Caco-2 (cell line): ENCODE measurements at regions not wholly inside any gene's neighbourhood (a gene's known extent, or its start where the extent isn't known, plus 50 kb on each side); places are given as distances from the start of the nearest gene placed in this dataset.

ENCODE experiments used
- BruUV-seq: library from RNA; stranded (reverse); fragments of 400-500 nt; replicated peaks from 2 replicates; lab custom pipeline; 2021; lab: Mats Ljungman, UMichigan
- CTCF ChIA-PET: fragments of 300-600 bp; sonication (Branson Sonifier 250); formaldehyde crosslinking; loops from one replicate; lab custom pipeline; 2022; ENCODE audit warnings: antibody characterized with exemption; lab: Charles Lee
- POLR2A ChIA-PET: fragments of 300-600 bp; sonication (Branson Sonifier 250); formaldehyde crosslinking; loops from one replicate; lab custom pipeline; 2022; ENCODE audit warnings: antibody characterized with exemption; lab: Charles Lee
- DNase-seq, 2 experiments: peaks; one replicate each; pipeline versions ENCODE4 v3.0.0 to v3.0.0-alpha.2; 2020 to 2022
- H3K27me3 ChIP-seq: replicated peaks from 2 replicates; pipeline ENCODE4 v1.6.0; 2011; ENCODE audit warnings: low read length; ENCODE audit not compliant: control insufficient read depth, insufficient read depth
- H3K36me3 ChIP-seq: 2 replicates; pipeline ENCODE4 v1.5.1; 2011; ENCODE audit warnings: low read length; ENCODE audit not compliant: control insufficient read depth, insufficient read depth
- H3K4me1 ChIP-seq: fragments of 250-450 bp; sonication (Bioruptor Pico); 2 replicates; pipeline ENCODE4 v1.5.1; 2020; ENCODE audit warnings: mild to moderate bottlenecking
- H3K4me3 ChIP-seq: 2 replicates; pipeline ENCODE4 v1.5.1; 2011; ENCODE audit warnings: low read depth, mild to moderate bottlenecking, control low read depth, low read length
- H3K9me3 ChIP-seq: fragments of 250-450 bp; sonication (Bioruptor Pico); 2 replicates; pipeline ENCODE4 v1.5.1; 2020; ENCODE audit warnings: mild to moderate bottlenecking, moderate library complexity
- H3K27ac Mint-ChIP-seq: one replicate; pipeline ENCODE4 v1.8.0; 2022; ENCODE audit warnings: mixed read lengths; ENCODE audit not compliant: unreplicated experiment
- H3K27me3 Mint-ChIP-seq: one replicate; pipeline ENCODE4 v1.8.0; 2022; ENCODE audit warnings: mixed read lengths; ENCODE audit not compliant: insufficient read depth, unreplicated experiment
- H3K36me3 Mint-ChIP-seq: one replicate; pipeline ENCODE4 v1.8.0; 2022; ENCODE audit warnings: mild to moderate bottlenecking, mixed read lengths; ENCODE audit not compliant: insufficient read depth, unreplicated experiment
- H3K4me1 Mint-ChIP-seq: one replicate; pipeline ENCODE4 v1.8.0; 2022; ENCODE audit warnings: low read depth, mixed read lengths; ENCODE audit not compliant: unreplicated experiment
- H3K4me3 Mint-ChIP-seq: one replicate; pipeline ENCODE4 v1.8.0; 2022; ENCODE audit warnings: mild to moderate bottlenecking, moderate library complexity, mixed read lengths; ENCODE audit not compliant: unreplicated experiment
- H3K9me3 Mint-ChIP-seq: one replicate; pipeline ENCODE4 v1.8.0; 2022; ENCODE audit warnings: mixed read lengths; ENCODE audit not compliant: unreplicated experiment
- CTCF ChIP-seq, 2 experiments: fragments of 200-600 bp in 1 of 2; IDR thresholded peaks; 1 replicate in 1 of 2; 2 replicates in 1 of 2; pipeline versions ENCODE4 v1.5.1 to v1.8.0; 2011 to 2022; ENCODE audit warnings: antibody characterized with exemption in 1 of 2, control low read depth in 1 of 2, inconsistent platforms in 1 of 2, low read depth in 1 of 2, low read length in 1 of 2, mild to moderate bottlenecking in 1 of 2, moderate library complexity in 1 of 2; ENCODE audit not compliant: insufficient read depth in 1 of 2, severe bottlenecking in 1 of 2, unreplicated experiment in 1 of 2
- intact Hi-C: fragments of 100-400 bp; cut with micrococcal nuclease; formaldehyde crosslinking; loops from one replicate; pipeline ENCODE4 v1.10.0; 2022; ENCODE audit not compliant: unreplicated experiment

- Mint-ChIP-seq H3K4me3 (no peak overlapping the region), H3K27me3 (no peaks in the 10 kb centered on the region), H3K27ac (no peak overlapping the region), H3K9me3 (no peaks in the 10 kb centered on the region), H3K36me3 (no peaks in the 10 kb centered on the region), H3K4me1 (no peaks in the 10 kb centered on the region)
- no peak for DNase-seq
- no peaks in the 10 kb centered on the region for H3K36me3 ChIP-seq
- POLR2A ChIA-PET, result no interaction called here
- intact Hi-C loops, result no loop called here
- BruUV-seq, result no TSS peak
- H3K4me3 ChIP-seq, result no peak overlapping the region
- H3K9me3 ChIP-seq, result no peaks in the 10 kb centered on the region
- no peaks in the 10 kb centered on the region for H3K27me3 ChIP-seq
- no peaks in the 10 kb centered on the region for H3K4me1 ChIP-seq
- TF ChIP-seq CTCF (IDR thresholded peaks at IDR 0.05; ENCODE audit: insufficient read depth in 1 of 2, low read depth in 1 of 2, low read length in 1 of 2, severe bottlenecking in 1 of 2, unreplicated experiment in 1 of 2), result no peak
- CTCF ChIA-PET, result no interaction called here
Measured at GRCh38 chr6:98027898-98028297, 744.9 kb upstream of the MMS22L start.

- Histone ChIP-seq H3K9me3 (no peaks in the 10 kb centered on the region), H3K36me3 (no peaks in the 10 kb centered on the region), H3K27me3 (no peaks in the 10 kb centered on the region), H3K4me1 (no peaks in the 10 kb centered on the region), H3K4me3 (no peak overlapping the region)
- DNase-seq, result no peak
- Mint-ChIP-seq H3K27ac (no peak overlapping the region), H3K9me3 (no peaks in the 10 kb centered on the region), H3K27me3 (no peaks in the 10 kb centered on the region), H3K4me1 (no peaks in the 10 kb centered on the region), H3K4me3 (no peak overlapping the region), H3K36me3 (no peaks in the 10 kb centered on the region)
- ChIA-PET CTCF (no interaction called here), POLR2A (no interaction called here)
- BruUV-seq, result no TSS peak
- no peak for TF ChIP-seq CTCF (IDR thresholded peaks at IDR 0.05; ENCODE audit: insufficient read depth in 1 of 2, low read depth in 1 of 2, low read length in 1 of 2, severe bottlenecking in 1 of 2, unreplicated experiment in 1 of 2)
- intact Hi-C loops, result no loop called here
Measured at GRCh38 chr6:98033617-98034016, 750.6 kb upstream of the MMS22L start.

GRCh38 chr6:98036344-98036923 lies 753.4 kb upstream of the MMS22L start:
- ChIA-PET POLR2A (no interaction called here), CTCF (no interaction called here)
- Mint-ChIP-seq H3K36me3 (no peaks in the 10 kb centered on the region), H3K4me1 (no peaks in the 10 kb centered on the region), H3K9me3 (no peaks in the 10 kb centered on the region), H3K4me3 (no peak overlapping the region), H3K27ac (no peak overlapping the region), H3K27me3 (peaks cover 3% of the 10 kb centered on the region)
- intact Hi-C loops, result no loop called here
- Histone ChIP-seq H3K4me3 (no peak overlapping the region), H3K36me3 (no peaks in the 10 kb centered on the region), H3K4me1 (no peaks in the 10 kb centered on the region), H3K27me3 (no peaks in the 10 kb centered on the region), H3K9me3 (no peaks in the 10 kb centered on the region)
- no peak for DNase-seq
- no TSS peak for BruUV-seq
- TF ChIP-seq CTCF (IDR thresholded peaks at IDR 0.05; ENCODE audit: insufficient read depth in 1 of 2, low read depth in 1 of 2, low read length in 1 of 2, severe bottlenecking in 1 of 2, unreplicated experiment in 1 of 2), result no peak
